ENCODE measurements at regions not wholly inside any gene's neighbourhood (a gene's known extent, or its start where the extent isn't known, plus 50 kb on each side); places are given as distances from the start of the nearest gene placed in this dataset.

GRCh38 chr14:22230517-22230916 is 358.5 kb downstream of the DAD1 start:
- no peaks in the 10 kb centered on the region for H3K27me3 Mint-ChIP-seq (ENCODE audit: low read depth in 3 of 3)
- no peaks in the 10 kb centered on the region for H3K9me3 Mint-ChIP-seq
- DNase-seq: no peak
- H3K9me3 ChIP-seq (replicated peaks in 1 of 2; ENCODE audit: control insufficient read depth in 1 of 2, insufficient read depth in 1 of 2, low read length in 2 of 2): no peaks in the 10 kb centered on the region
- no peaks in the 10 kb centered on the region for H4K20me1 ChIP-seq (ENCODE audit: insufficient read depth, low read length)
- 100% methylated on average over 2 of the region's 2 CpGs for WGBS (ENCODE audit: insufficient coverage)
- H2AFZ ChIP-seq (ENCODE audit: insufficient read depth, low read depth, low read length, poor library complexity, severe bottlenecking): no peak overlapping the region
- H3K4me1 Mint-ChIP-seq: peaks cover 29% of the 10 kb centered on the region
- intact Hi-C loops (cut with micrococcal nuclease): no loop called here
- H3K36me3 ChIP-seq (replicated peaks in 1 of 2; ENCODE audit: control insufficient read depth in 1 of 2, insufficient read depth in 2 of 2, low read length in 2 of 2): no peaks in the 10 kb centered on the region
- no peak overlapping the region for H3K27ac ChIP-seq (ENCODE audit: low read depth in 1 of 2, low read length in 2 of 2)
- H3K9ac ChIP-seq (ENCODE audit: insufficient read depth, low read length, poor library complexity, severe bottlenecking): no peak overlapping the region
- peaks cover 18 to 20% of the 10 kb centered on the region in 2 donors for H3K4me1 ChIP-seq (ENCODE audit: control insufficient read depth in 1 of 2, insufficient read depth in 2 of 2, low read length in 2 of 2)
- no peaks in the 10 kb centered on the region for H3K27me3 ChIP-seq (ENCODE audit: control insufficient read depth in 2 of 2, insufficient read depth in 2 of 2, low read length in 2 of 2)
- no peak overlapping the region for H3K4me3 Mint-ChIP-seq
- H3K79me2 ChIP-seq (ENCODE audit: insufficient read depth, low read length): no peaks in the 10 kb centered on the region
- TF ChIP-seq CTCF (IDR thresholded peaks at IDR 0.05): no peak
- no peak overlapping the region for H3K4me2 ChIP-seq (replicated peaks; ENCODE audit: extremely low read depth, low read length, poor library complexity, severe bottlenecking)
- H3K27ac Mint-ChIP-seq: no peak overlapping the region
- no peak overlapping the region for H3K4me3 ChIP-seq (replicated peaks in 1 of 3; ENCODE audit: low read depth in 2 of 3, low read length in 3 of 3)
- H3K36me3 Mint-ChIP-seq: no peaks in the 10 kb centered on the region

GRCh38 chr14:22227084-22227483 is 361.9 kb downstream of the DAD1 start:
- peaks cover 2 to 3% of the 10 kb centered on the region in 2 donors for H3K27me3 ChIP-seq (ENCODE audit: control insufficient read depth in 2 of 2, insufficient read depth in 2 of 2, low read length in 2 of 2)
- H3K36me3 ChIP-seq (replicated peaks in 1 of 2; ENCODE audit: control insufficient read depth in 1 of 2, insufficient read depth in 2 of 2, low read length in 2 of 2): no peaks in the 10 kb centered on the region
- WGBS (ENCODE audit: insufficient coverage): no CpG with 5 or more reads among the region's 4 CpGs
- intact Hi-C loops (cut with micrococcal nuclease): no loop called here
- peak in 1 of 3 donors; percentile 4 for DNase-seq
- H3K9me3 Mint-ChIP-seq: no peaks in the 10 kb centered on the region
- peak overlapping the region in 1 of 2 donors; percentile 49 for H3K27ac ChIP-seq (ENCODE audit: low read depth in 1 of 2, low read length in 2 of 2)
- H3K9me3 ChIP-seq (replicated peaks in 1 of 2; ENCODE audit: control insufficient read depth in 1 of 2, insufficient read depth in 1 of 2, low read length in 2 of 2): no peaks in the 10 kb centered on the region
- H4K20me1 ChIP-seq (ENCODE audit: insufficient read depth, low read length): no peaks in the 10 kb centered on the region
- H2AFZ ChIP-seq (ENCODE audit: insufficient read depth, low read depth, low read length, poor library complexity, severe bottlenecking): peak overlapping the region; percentile 71
- H3K27me3 Mint-ChIP-seq (ENCODE audit: low read depth in 3 of 3): peaks cover 0 to 10% (median 2%) of the 10 kb centered on the region in 3 donors
- TF ChIP-seq CTCF (IDR thresholded peaks at IDR 0.05): no peak
- peak overlapping the region in 1 of 3 experiments; percentile 60 for H3K4me3 ChIP-seq (replicated peaks in 1 of 3; ENCODE audit: low read depth in 2 of 3, low read length in 3 of 3)
- H3K4me2 ChIP-seq (replicated peaks; ENCODE audit: extremely low read depth, low read length, poor library complexity, severe bottlenecking): peak overlapping the region; percentile 63
- peak overlapping the region in 4 of 7 donors; percentile 41 to 61 (median 53) for H3K27ac Mint-ChIP-seq
- H3K79me2 ChIP-seq (ENCODE audit: insufficient read depth, low read length): no peaks in the 10 kb centered on the region
- H3K4me1 ChIP-seq (ENCODE audit: control insufficient read depth in 1 of 2, insufficient read depth in 2 of 2, low read length in 2 of 2): peaks cover 18 to 20% of the 10 kb centered on the region in 2 donors
- H3K36me3 Mint-ChIP-seq: no peaks in the 10 kb centered on the region
- H3K4me3 Mint-ChIP-seq: no peak overlapping the region
- H3K9ac ChIP-seq (ENCODE audit: insufficient read depth, low read length, poor library complexity, severe bottlenecking): no peak overlapping the region
- peaks cover 32% of the 10 kb centered on the region for H3K4me1 Mint-ChIP-seq

Measured in CD14-positive monocyte (primary cell).